ENCODE measurements at regions not wholly inside any gene's neighbourhood (a gene's known extent, or its start where the extent isn't known, plus 50 kb on each side); places are given as distances from the start of the nearest gene placed in this dataset.

DNA sequence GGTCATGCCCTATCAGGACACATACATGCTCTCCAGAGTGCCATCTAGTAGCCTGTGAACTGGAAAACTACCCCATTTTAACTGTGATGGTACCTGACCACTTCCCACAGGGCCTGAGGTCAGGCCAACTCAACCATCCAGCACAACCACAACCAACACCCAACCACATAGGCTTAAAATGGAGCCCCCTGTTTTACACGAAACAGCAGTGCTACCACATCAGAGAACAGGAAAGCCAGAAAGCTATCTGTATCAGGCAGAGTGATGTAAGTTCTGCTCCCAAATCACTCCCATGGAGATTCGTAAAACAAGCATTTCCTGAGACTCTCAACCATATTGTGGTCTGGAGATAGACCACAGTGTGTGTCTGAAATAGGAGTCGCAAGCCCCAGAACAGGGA, 1017.3 kb upstream of the EPHA6 start:
- Histone ChIP-seq H3K4me3 (ENCODE audit: low read depth, low read length) (no peak overlapping the region), H3K9me3 (no peaks in the 10 kb centered on the region), H3K4me1 (no peaks in the 10 kb centered on the region), H3K27me3 (no peaks in the 10 kb centered on the region), H3K36me3 (no peaks in the 10 kb centered on the region)
- DNase-seq: no peak
- TF ChIP-seq, protein P1, sequence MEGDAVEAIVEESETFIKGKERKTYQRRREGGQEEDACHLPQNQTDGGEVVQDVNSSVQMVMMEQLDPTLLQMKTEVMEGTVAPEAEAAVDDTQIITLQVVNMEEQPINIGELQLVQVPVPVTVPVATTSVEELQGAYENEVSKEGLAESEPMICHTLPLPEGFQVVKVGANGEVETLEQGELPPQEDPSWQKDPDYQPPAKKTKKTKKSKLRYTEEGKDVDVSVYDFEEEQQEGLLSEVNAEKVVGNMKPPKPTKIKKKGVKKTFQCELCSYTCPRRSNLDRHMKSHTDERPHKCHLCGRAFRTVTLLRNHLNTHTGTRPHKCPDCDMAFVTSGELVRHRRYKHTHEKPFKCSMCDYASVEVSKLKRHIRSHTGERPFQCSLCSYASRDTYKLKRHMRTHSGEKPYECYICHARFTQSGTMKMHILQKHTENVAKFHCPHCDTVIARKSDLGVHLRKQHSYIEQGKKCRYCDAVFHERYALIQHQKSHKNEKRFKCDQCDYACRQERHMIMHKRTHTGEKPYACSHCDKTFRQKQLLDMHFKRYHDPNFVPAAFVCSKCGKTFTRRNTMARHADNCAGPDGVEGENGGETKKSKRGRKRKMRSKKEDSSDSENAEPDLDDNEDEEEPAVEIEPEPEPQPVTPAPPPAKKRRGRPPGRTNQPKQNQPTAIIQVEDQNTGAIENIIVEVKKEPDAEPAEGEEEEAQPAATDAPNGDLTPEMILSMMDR (IDR thresholded peaks at IDR 0.05; ENCODE audit: low read depth, low read length): no peak

DNA sequence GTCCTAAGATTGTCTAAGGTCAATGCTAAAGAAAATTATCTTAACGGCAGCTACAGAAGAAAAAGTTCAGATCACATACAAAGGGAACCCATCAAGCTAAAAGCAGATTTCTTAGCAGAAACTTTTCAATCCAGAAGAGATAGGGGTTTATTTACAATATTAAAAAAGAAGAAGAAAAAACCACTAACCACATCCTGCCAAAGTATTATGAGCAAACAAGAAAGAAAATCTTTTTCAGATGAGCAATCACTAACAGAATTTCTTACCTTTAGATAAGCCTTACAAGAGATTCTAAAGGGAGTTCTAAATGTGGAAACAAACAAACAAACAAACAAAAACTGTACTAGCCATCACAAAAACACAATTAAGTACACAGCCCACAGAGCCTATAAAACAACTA, 1015.8 kb upstream of the EPHA6 start:
- Histone ChIP-seq H3K9me3 (no peaks in the 10 kb centered on the region), H3K27me3 (no peaks in the 10 kb centered on the region), H3K36me3 (no peaks in the 10 kb centered on the region), H3K4me1 (no peaks in the 10 kb centered on the region), H3K4me3 (ENCODE audit: low read depth, low read length) (no peak overlapping the region)
- TF ChIP-seq, protein P1 (IDR thresholded peaks at IDR 0.05; ENCODE audit: low read depth, low read length): no peak
- DNase-seq: no peak

DNA sequence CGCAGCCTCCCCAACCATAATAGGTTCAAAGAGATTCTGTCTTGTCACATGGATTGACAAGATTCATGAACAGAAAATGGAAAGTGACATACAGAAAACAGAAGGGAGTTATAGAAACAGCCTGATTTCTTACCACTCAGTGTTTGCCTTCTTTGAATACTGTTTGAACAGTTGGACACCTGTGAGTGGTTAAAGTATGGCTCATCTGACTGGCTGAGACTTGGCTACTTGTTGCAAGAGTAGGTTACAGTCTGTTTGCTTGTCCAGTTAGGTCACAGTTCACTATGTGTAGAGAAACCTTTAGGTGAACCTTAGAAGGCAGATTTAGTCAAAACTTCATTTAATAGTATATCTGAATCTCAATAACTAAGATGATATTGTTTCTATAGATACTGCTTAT, 1003.9 kb upstream of the EPHA6 start:
- H3K36me3 ChIP-seq: no peaks in the 10 kb centered on the region
- H3K4me1 ChIP-seq: no peaks in the 10 kb centered on the region
- no peak for DNase-seq
- H3K9me3 ChIP-seq: no peaks in the 10 kb centered on the region
- TF ChIP-seq, protein P1 (IDR thresholded peaks at IDR 0.05; ENCODE audit: low read depth, low read length): no peak
- no peak overlapping the region for H3K4me3 ChIP-seq (ENCODE audit: low read depth, low read length)
- no peaks in the 10 kb centered on the region for H3K27me3 ChIP-seq

DNA sequence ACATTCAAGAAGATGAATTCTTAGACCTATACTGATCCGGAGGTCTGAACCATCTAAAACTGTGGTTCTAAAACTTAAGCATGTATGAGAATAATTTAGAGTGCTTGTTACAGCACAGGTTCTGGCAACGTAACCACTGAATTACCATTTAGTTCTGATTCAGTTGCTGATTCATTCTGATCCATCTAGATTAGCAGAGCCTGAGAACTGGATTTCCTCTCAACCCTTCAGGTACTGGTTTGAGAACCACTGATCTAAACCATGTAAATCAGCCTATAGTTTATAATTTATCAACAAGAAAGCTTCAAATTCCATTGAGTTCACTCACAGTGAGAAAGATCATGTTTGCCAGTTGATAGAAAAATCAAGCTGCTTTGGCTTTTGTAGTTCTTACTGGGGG, 1001.1 kb upstream of the EPHA6 start:
- TF ChIP-seq, protein P1 (IDR thresholded peaks at IDR 0.05; ENCODE audit: low read depth, low read length): no peak
- Histone ChIP-seq H3K27me3 (no peaks in the 10 kb centered on the region), H3K4me1 (peaks cover 6% of the 10 kb centered on the region), H3K36me3 (no peaks in the 10 kb centered on the region), H3K4me3 (ENCODE audit: low read depth, low read length) (no peak overlapping the region), H3K9me3 (no peaks in the 10 kb centered on the region)
- DNase-seq: no peak

DNA sequence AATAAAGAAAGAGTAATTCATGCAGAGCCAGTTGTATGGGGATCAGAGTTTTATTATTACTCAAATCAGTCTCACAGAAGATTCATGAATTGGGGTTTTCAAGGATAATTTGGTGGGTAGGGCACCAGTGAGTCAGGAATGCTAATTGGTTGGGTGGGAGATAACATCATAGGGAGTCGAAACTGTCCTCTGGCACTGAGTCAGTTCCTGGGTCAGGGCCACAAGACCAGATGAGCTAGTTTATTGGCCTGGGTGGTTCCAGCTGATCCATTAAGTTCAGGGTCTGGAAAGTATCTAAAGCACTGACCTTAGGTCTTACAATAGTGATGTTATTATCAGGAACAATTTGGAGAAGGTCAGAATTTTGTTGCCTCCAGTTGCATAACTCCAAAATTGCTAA, 998.6 kb upstream of the EPHA6 start:
- DNase-seq: peak; percentile 57
- no peak overlapping the region for H3K4me3 ChIP-seq (ENCODE audit: low read depth, low read length)
- no peaks in the 10 kb centered on the region for H3K9me3 ChIP-seq
- H3K27me3 ChIP-seq: no peaks in the 10 kb centered on the region
- TF ChIP-seq, protein P1 (IDR thresholded peaks at IDR 0.05; ENCODE audit: low read depth, low read length): no peak
- no peaks in the 10 kb centered on the region for H3K36me3 ChIP-seq
- H3K4me1 ChIP-seq: peaks cover 6% of the 10 kb centered on the region

DNA sequence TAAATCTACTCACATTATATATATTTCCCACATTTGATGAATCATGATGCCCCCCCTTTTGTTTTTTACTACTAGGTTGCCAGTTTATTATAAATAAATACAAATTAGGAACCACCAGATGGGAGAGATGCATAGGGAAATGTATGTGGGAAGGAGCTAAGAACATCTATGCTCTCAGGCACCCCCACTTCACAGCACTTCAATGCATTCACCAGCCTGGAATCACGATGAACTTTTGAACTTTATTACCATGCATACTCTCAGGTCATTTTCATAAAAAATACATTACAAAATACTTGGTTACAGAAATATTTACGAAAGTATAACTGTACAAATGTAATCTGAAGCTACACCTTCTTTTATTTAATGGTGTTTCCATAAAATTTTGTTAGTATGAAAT, 988.0 kb upstream of the EPHA6 start:
- H3K4me1 ChIP-seq: no peaks in the 10 kb centered on the region
- H3K36me3 ChIP-seq: no peaks in the 10 kb centered on the region
- DNase-seq: no peak
- H3K27me3 ChIP-seq: no peaks in the 10 kb centered on the region
- TF ChIP-seq, protein P1 (IDR thresholded peaks at IDR 0.05; ENCODE audit: low read depth, low read length): no peak
- no peak overlapping the region for H3K4me3 ChIP-seq (ENCODE audit: low read depth, low read length)
- H3K9me3 ChIP-seq: no peaks in the 10 kb centered on the region
